Left forelimb (tissue), 1 donor: ENCODE measurements at regions not wholly inside any gene's neighbourhood (a gene's known extent, or its start where the extent isn't known, plus 50 kb on each side); places are given as distances from the start of the nearest gene placed in this dataset.

Experiments
- DNase-seq: peaks from one replicate; pipeline ENCODE4 v3.0.0-alpha.2; 2018; ENCODE audit warnings: low spot score

- no peak for DNase-seq
Measured at GRCh38 chr18:24878289-24878688, 417.9 kb downstream of the HRH4 start.

- DNase-seq: no peak
Measured at GRCh38 chr18:24885276-24885675, 424.8 kb downstream of the HRH4 start.

DNA sequence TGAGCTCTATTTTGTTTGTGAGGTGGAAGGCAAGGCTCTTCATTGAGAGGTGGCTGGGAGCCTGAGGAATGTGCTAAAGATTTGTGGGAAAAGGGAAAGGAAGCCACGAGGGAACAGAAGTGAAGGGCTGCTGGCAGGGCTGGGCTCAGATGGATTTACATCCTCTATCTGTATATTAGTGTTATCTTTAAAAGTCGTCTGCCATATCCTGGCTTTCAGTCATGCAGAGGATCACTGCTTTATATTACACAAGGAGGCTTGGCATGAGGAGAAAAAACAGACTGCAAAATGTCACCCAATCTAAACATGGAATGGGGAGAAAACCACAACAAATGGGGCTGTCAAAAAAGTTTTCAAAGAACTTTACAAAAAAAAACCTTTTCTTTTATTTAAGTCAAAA is 434.4 kb downstream of the HRH4 start:
- DNase-seq: no peak

GRCh38 chr18:24897461-24897860 is 437.0 kb downstream of the HRH4 start:
- no peak for DNase-seq

DNA sequence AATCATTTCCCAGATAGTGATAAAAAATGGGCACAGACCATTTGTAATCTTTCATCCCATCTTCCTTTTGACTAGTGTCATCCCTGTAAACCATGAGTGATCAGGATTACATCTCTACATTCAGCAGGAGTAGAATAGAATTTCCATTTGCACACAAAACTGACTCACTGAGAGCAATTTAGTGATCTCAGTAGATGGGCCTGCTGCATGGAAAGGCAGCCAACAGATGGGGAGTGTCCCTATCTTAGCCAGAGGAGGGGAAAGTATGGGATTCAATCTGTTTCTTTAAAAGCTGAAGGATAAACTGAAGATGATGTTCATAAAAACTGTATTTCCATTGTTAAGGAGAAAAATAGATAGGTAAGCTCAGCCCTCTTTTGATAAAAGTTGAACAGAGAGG is 441.7 kb downstream of the ZNF521 start:
- no peak for DNase-seq

- DNase-seq: no peak
Measured at GRCh38 chr18:24913507-24914170, 438.3 kb downstream of the ZNF521 start.

GRCh38 chr18:24914171-24914525 is 437.8 kb downstream of the ZNF521 start:
- no peak for DNase-seq

DNA sequence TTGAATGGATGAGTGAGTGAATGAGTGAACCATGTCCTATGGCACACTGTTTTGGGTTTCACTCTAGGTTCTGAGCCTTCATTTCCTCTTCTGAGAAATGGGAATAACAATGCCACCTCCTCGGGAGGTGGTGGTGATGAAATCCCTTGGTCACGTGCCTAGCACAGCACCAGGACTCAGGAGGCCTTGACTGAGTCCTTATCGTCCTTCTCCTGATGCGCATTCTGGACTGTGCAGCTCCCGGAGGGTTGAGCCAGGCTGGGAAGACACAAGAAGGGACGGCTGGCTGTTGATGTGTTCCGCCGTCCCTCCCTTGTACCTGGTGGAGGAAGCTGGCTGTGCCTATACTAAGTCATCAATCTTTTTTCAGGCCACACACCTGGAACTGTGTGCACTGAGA is 437.3 kb downstream of the ZNF521 start:
- no peak for DNase-seq

DNA sequence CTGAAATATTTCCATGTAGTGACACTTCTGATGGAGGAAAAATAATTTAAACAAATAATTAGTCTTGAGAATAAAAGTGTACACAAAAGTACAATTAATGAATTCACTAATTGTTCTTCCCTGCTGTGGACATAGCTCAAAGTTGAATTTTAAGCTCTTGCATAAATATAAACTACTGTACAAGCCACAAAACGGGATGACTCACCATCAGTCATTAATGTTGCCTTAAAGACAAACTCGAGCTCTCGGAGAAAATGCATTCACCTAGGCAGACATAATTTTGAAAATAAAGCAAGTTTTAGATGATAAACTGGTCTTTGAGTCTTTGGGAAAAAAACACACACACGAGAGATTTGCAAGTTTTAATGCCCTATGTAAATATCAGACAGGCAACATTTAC is 436.4 kb downstream of the ZNF521 start:
- no peak for DNase-seq

DNA sequence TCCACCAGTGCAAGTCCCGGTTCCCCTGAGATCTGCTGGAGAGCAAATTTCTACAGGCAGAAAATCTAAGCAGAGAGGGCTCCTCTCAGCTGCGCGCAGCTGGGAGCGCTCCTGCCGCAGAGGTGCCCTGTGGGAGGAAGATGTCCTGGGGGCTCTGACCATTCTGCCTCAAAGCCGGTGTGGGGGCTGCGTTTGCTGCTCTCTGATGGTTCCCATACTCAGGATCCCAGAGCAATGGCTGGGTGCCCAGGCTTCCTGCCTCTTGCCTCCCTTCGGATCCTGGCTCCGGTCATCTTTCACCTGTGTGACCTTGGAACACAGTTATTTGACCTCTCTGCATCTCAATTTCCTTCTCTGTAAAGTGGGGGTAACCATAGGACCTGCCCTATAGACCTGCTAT is 434.2 kb downstream of the ZNF521 start:
- DNase-seq: no peak

- no peak for DNase-seq
Measured at GRCh38 chr18:24918257-24918656, 433.7 kb downstream of the ZNF521 start.

- DNase-seq: no peak
Measured at GRCh38 chr18:24919181-24919797, 432.7 kb downstream of the ZNF521 start.

DNA sequence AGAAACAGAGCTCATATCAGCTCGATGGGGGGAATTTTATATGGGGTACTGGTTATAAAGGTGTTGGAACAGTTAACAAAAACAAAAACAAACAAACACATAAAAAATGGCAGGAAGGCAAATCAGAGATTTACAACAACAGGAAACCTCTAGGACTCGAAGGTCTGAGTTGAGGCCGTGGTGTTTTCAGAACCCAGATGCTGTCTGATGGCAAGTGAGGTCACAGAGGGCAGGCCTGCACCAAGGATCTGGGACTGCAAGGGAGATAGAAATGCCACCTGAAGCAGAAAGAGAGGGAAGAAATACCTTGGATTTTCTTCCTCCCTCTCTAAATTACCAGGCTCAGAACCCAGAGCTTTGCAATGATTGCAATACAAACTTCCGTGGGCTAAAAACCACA is 429.5 kb downstream of the ZNF521 start:
- no peak for DNase-seq

DNA sequence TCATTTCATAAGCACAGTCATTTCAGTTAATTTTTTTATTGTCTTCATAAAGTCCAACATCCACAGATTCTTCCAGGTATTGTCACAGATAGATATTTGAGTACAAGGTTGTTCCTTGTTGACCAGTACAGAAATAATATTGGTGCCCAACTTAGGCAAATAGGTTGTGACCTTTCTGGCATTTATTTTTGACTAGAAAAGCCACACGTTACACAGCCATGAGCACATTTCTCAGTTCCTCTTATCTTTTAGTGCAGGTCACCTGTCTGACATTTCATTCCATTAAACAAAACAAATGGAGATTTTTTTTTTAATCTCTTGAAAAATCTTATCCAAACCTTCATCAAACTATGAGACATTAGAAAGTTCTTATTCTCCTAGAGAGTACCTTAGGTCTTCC is 428.8 kb downstream of the ZNF521 start:
- DNase-seq: no peak

- no peak for DNase-seq
Measured at GRCh38 chr18:24924066-24924716, 427.8 kb downstream of the ZNF521 start.

DNA sequence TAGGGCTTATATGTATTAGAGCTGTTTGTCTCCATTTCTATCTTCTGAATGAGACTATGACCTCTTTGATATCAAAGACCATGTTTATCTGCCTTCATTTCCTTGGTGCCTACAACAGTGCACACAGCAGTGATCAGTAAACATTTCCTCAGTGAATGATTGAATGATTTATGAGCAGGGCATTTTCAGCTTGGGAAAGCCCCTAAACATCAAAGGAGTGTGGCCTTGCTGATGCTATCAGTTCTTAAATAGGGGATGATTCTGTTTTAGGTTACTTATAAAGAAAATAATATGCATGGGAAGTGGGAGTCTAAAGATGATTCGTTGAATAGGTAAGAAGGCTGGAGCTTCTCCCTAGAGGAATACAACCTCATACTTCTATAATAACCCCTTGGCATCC is 425.3 kb downstream of the ZNF521 start:
- DNase-seq: no peak

- DNase-seq: no peak
Measured at GRCh38 chr18:24928301-24928878, 423.6 kb downstream of the ZNF521 start.

- no peak for DNase-seq
Measured at GRCh38 chr18:24930478-24930877, 421.5 kb downstream of the ZNF521 start.

DNA sequence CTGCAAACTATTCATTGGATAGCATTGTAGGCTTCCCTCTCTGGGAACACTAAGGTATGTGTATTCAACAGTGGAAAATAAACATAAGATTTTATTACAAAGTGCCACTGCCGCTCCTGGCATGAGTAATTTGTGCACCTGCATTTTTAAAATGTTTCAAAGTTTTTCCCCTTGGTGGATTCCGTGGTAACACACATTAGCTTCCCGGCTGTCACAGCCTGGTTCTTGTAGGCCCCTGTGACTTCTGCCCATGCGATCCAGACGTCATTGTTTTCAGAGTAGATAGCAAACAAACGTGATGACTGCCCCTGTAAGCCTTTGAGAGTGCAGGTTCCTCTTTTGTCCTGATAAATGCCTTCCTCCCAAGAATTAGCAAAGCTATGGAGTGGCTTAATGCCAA is 421.0 kb downstream of the ZNF521 start:
- no peak for DNase-seq

GRCh38 chr18:24933345-24933744 is 418.6 kb downstream of the ZNF521 start:
- DNase-seq: no peak

DNA sequence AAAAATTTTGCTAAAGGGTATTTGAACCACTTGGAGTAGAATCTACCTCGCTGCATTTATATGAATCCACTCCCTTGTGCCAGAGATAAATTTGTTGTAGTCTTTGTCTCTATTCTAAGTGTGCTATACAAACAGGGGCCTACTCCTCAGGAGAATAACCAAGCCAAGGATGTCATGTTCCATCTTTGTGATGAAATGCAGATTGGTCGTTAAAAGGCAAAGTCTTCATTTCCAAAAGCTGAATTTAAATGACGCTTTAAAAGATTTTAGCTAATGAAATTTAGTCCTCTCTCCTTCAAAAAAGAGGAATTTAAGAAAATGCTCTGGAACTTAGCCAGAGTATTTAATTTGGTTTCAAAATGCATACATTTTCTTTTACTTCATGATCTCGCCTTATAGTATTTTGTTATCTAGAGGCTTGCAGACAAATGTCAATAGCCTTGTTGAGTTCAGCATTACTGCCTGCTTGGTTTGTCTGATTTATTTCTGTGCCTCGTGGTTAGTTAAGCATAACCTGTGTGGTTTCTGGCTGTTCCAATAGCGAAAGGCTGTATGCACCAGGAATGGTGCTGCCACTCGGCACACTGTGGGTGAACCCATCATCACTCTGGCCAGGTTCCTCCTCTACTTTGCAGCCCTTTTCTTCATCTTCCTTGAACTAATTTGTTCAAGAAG is 417.6 kb downstream of the ZNF521 start:
- DNase-seq: no peak

DNA sequence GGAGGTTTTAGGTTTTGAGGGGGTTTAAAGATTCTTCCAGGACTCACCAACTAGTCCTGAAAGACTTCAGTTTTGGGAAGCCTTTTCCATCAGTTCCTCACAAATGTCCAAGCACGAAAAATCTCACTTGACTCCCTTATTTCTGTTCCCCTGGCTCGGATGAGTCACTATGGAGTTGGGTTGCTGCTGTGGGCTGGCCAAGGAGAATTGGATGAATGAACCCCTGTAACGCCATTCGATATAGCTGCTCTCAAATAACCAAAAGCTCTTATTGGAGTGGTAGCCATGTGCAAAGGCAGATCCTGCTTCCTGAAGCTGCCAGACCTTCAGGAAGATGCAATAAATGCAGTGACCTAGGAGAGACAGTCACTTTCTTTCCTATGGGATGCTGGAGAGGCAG is 417.0 kb downstream of the ZNF521 start:
- DNase-seq: no peak

DNA sequence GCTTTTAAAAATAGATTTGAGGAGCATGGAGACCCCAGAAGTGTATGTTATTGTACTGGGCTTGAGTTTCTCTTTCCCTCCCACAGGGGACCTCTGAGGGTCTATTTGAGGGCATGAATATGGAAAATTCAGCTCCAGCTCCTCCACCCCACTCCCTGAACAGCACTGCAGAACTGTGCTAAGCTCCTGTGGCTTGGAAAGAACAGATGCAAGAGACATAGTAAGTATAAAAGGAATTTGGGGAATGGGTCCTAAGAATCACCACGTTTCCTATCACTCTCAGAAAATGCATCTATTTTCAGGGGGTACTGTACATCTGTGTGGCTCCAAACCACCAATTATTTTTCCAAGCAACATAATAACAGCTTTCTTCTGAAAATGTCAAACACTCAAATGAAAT is 416.1 kb downstream of the ZNF521 start:
- DNase-seq: no peak
